PC-9 (cell line): ENCODE measurements at regions not wholly inside any gene's neighbourhood (a gene's known extent, or its start where the extent isn't known, plus 50 kb on each side); places are given as distances from the start of the nearest gene placed in this dataset.

Source experiments
- EZH2 ChIP-seq: fragments of 200-600 bp; sonication (generic); IDR thresholded peaks from 2 replicates; pipeline ENCODE4 v1.8.0; 2017; ENCODE audit warnings: antibody characterized with exemption, low read depth
- TF ChIP-seq, protein P1 (sequence below): fragments of 200-600 bp; sonication (generic); conservative IDR thresholded peaks from 2 replicates; pipeline ENCODE4 v1.6.1; 2017; ENCODE audit warnings: mixed run types, antibody characterized with exemption, mild to moderate bottlenecking, moderate library complexity

DNA sequence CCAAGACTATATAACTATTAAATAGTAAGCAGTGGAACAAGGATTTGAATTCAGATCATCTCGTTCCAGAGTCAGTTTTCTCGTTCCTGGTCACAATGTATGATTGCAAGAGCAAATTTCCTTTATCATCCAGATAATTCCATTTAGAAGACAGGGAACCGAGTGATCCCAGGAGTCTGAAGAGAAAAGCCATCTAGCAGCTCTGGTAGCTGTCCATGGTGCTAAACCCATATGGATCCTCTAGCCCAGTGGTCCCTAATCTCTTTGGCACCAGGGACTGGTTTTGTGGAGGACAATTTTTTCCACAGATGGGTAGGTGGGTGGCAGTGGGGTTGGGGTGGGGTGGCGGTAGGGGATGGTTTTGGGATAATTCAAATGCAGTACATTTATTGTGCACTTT, 229.4 kb downstream of the PTPRU start:
- no peak for TF ChIP-seq EZH2
- TF ChIP-seq, protein P1, sequence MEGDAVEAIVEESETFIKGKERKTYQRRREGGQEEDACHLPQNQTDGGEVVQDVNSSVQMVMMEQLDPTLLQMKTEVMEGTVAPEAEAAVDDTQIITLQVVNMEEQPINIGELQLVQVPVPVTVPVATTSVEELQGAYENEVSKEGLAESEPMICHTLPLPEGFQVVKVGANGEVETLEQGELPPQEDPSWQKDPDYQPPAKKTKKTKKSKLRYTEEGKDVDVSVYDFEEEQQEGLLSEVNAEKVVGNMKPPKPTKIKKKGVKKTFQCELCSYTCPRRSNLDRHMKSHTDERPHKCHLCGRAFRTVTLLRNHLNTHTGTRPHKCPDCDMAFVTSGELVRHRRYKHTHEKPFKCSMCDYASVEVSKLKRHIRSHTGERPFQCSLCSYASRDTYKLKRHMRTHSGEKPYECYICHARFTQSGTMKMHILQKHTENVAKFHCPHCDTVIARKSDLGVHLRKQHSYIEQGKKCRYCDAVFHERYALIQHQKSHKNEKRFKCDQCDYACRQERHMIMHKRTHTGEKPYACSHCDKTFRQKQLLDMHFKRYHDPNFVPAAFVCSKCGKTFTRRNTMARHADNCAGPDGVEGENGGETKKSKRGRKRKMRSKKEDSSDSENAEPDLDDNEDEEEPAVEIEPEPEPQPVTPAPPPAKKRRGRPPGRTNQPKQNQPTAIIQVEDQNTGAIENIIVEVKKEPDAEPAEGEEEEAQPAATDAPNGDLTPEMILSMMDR = no peak
